NOMO-1 treated with dmso at 0.1 percent for 144 hours (cell line): ENCODE measurements at regions not wholly inside any gene's neighbourhood (a gene's known extent, or its start where the extent isn't known, plus 50 kb on each side); places are given as distances from the start of the nearest gene placed in this dataset.
"Not testable (repeated sequence)": the region's sequence is repeated elsewhere in the genome, so short reads cannot be mapped to it uniquely, and the experiment has no call there.

ENCODE experiments used
- DNase-seq: peaks from one replicate; lab custom pipeline; 2025; ENCODE audit not compliant: unreplicated experiment; lab: John Stamatoyannopoulos, UW

DNA sequence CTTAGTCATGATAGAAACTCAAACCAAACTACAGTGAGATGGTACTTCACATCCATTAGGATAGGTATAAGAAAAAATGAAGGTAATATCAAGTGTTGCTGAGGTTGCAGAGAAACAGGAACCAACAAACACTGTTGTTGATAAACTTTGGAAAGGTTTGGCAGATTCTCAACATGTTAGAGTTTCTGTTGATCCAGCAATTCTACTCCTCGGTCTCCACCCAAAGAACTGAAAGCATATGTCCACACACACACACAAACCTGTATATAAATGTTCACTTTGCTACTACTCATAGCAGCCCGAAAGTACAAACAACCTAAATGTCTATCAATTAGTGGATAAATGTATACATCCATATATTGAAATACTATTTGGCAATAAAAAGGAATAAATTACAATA is 128.3 kb upstream of the CARMIL1 start:
- no peak for DNase-seq

DNA sequence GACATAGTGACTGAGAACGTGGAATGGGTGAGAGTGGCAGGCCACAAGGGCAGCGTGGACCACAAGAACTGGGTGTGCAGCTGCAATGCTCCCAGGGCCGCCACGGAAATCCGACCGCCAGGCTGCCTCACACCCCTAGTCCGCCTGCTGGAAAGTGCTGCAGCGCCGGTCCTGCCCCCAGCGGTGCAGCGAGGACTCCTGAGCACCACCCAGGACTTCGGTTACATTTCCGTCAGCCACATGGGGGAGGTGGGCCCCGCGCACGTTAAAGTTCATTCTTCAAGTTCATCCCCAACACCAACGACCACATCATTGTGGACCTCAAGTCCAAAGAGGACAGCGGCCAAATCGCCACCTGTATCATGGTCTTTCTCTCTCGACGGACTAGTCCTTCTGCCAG is 126.1 kb upstream of the CARMIL1 start:
- no peak for DNase-seq

DNA sequence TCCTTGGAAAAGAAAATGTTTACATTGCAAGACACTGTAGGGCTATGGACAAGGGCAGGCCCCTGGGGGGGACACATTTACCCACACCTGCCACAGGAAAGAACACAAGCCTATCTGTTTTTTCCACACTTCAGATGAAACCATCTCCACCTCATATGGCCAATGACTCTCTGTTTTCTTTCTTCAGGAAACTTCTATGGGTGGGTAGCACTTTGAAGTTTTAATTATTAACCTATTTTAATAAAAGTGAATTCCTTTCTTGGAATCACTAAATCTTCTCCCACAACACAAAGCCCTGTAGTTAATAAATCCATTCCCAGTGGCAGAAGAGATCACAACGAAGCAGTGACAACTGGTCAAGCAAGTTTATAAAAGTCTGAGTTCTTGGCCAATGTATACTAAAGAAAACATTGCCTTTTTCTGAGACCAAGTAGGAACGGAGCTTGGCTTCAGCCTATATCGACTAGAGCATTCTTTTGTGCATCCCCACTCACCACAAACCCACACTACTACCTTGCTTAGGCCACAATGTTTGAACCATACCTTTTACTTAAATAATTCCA is 125.1 kb upstream of the CARMIL1 start:
- DNase-seq, result no peak

GRCh38 chr6:25155211-25155610 is 124.0 kb upstream of the CARMIL1 start:
- no peak for DNase-seq

DNA sequence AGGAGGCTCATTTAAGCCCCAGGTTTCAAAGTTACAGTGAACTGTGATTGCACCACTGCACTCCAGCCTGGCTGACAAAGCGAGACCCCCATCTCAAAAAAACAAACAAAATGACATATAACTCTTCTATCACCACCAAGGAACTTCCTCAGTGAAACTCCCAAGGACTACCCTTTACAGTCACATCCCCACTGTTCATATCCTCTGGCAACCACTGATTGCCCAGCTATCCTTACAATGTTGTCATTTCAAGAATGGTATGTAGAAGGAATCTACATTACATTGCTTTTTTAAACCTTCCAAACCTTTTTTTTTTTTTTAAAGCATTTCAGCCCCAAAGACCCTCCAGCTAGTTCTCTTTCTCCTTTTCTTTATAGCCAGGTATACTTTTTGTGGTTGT is 123.1 kb upstream of the CARMIL1 start:
- DNase-seq, result no peak

- no peak for DNase-seq
These were observed 122.0 kb upstream of the CARMIL1 start for GRCh38 chr6:25157183-25157582.

- DNase-seq, result no peak
These were observed 121.3 kb upstream of the CARMIL1 start for GRCh38 chr6:25157842-25158241.

DNA sequence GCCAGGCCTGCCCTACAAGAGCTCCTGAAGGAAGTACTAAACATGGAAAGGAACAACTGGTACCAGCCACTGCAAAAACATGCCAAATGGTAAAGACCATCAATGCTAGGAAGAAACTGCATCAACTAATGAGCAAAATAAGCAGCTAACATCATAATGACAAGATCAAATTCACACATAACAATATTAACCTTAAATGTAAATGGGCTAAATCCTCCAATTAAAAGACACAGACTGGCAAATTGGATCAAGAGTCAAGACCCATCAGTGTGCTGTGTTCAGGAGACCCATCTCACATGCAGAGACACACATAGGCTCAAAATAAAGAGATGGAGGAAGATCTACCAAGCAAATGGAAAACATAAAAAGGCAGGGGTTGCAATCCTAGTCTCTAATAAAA is 119.0 kb upstream of the CARMIL1 start:
- not testable (repeated sequence) for DNase-seq

- no peak for DNase-seq
These were observed 114.0 kb upstream of the CARMIL1 start for GRCh38 chr6:25165177-25165576.

DNA sequence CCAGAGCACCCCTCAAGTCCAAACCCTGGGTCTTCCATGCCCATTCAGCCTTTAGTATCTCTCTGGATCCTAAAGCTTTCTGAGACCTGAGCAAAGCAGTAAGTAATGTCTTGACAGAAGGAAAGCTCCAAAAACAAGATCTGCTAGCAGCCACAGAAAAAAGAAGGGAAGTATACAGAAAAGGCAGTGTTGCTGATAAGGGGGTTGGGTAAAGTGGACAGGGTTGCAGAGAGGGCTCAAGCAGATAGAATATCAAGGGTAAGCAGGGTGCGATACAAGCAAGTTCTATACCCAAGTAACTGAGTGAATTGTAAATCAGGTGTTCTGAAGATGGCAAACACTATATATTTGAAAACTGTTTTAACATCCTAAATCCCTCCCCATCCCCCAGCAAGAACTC is 113.4 kb upstream of the CARMIL1 start:
- peak; percentile 55 for DNase-seq

GRCh38 chr6:25166955-25167748 is 112.0 kb upstream of the CARMIL1 start:
- DNase-seq, result no peak

DNA sequence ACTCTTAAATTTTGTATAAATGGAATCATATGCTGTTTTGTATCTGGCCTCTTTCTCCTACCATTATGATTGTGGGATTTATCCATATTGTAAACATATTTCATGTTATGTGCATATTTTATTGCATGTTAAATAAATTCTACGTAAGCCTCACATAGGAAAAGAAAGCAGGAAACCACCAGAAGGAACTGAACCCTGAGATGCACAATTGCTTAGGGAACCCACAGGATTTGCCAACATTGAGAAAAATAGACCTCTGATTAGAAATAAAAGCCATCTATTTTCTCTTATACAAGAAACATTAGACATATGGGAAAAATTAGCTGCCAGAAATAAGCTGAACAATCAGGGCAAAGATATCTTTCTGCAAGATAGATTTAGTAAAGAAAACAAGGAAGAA is 111.2 kb upstream of the CARMIL1 start:
- no peak for DNase-seq

GRCh38 chr6:25168637-25169036 is 110.5 kb upstream of the CARMIL1 start:
- no peak for DNase-seq

DNA sequence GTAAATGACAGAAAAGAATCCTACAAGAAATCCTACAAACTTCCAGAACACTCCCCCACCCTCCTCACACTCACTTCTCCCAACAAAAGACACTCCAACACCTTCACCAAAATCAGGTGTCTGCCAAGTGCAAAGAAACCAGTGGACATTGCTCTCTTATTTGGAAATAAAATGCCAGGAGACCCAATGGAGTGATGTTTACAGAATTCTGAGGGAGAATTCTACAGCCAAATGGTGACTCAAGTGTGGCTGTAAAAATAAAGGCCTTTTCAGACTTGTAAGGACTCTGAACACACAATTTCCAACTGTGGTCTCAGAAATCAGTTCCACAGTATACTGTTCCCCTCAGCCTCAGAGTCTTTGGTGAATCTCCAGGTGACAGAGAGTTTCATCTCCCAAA is 109.6 kb upstream of the CARMIL1 start:
- no peak for DNase-seq

DNA sequence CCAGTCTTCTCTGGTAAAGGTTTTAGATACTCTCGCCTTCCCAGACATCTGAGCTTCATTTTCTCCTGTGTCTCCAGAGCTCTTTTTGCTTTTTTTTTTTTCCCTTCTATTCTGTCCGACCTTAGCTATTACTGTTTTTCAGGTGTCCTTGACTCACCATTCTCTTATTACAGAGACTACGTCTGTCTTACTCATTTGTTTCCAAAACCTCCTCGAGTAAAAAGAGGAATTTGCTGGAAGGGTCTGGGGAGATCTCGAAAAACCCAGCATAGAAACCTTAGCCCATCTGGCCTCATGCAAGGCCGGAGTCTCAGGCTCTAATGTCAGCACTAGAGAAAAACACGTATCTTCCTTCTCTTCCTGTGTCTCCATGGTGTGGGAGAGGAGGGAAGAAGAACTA is 109.2 kb upstream of the CARMIL1 start:
- no peak for DNase-seq

GRCh38 chr6:25170640-25171039 is 108.5 kb upstream of the CARMIL1 start:
- no peak for DNase-seq

- DNase-seq, result no peak
These were observed 107.9 kb upstream of the CARMIL1 start for GRCh38 chr6:25171301-25171700.

GRCh38 chr6:25172819-25173218 is 106.4 kb upstream of the CARMIL1 start:
- DNase-seq, result no peak

DNA sequence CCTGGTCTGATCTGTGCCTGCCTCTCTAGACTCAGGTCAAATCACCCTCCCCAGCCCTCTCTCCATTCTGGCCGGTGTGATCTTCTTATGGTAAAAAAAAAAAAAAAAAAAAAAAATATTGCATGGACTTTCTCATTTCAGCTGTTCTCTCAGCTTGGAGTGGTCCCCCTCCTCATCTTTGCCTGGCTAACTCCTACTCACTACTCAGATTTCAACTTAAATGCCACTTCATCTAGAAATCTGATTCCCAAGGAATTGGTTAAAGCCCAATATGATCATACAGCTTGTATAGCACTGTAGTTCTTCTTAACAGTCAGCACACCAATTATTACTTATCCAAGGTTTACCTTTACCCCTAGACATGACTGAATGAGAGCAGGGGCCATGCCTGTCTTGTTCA is 105.9 kb upstream of the CARMIL1 start:
- DNase-seq, result no peak

DNA sequence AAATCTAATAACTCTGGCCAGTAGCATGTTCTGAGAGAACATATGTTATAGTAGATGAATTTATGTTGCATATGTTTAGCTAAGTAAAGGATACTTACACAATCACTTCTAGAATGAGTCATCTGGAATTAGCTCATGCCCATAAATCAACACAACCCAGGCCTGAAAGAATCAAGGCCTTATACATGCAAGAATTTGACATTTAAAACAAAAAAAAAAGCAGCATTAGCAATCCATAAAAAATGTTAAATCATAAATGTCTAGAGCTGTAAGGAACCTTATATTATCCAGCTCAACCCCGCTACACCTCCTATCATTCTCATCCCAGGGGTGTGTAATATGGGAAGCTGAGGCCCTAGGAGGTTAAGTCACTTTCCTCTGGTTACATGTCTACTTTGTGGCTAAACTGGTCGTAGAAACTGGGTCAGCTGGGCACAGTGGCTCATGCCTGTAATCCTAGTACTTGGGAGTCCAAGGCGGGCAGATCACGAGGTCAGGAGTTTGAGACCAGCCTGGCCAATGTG is 105.2 kb upstream of the CARMIL1 start:
- DNase-seq, result peak; percentile 65

- no peak for DNase-seq
These were observed 104.5 kb upstream of the CARMIL1 start for GRCh38 chr6:25174678-25175077.

GRCh38 chr6:25175196-25175595 is 104.0 kb upstream of the CARMIL1 start:
- no peak for DNase-seq

GRCh38 chr6:25175681-25176080 is 103.5 kb upstream of the CARMIL1 start:
- DNase-seq, result no peak
